Progenitor cell of endocrine pancreas (in vitro differentiated cells): ENCODE measurements at regions not wholly inside any gene's neighbourhood (a gene's known extent, or its start where the extent isn't known, plus 50 kb on each side); places are given as distances from the start of the nearest gene placed in this dataset.
A peak's percentile ranks its signal among the peaks of the same experiment; 100 is the strongest.

Experiments
- DNase-seq: peaks from one replicate; pipeline ENCODE4 v3.0.0; 2021; ENCODE audit warnings: low spot score; ENCODE audit not compliant: unreplicated experiment
- H3K27ac Mint-ChIP-seq: 2 replicates; pipeline ENCODE4 v1.8.0; 2021; ENCODE audit warnings: mild to moderate bottlenecking, moderate library complexity, mixed read lengths
- H3K27me3 Mint-ChIP-seq: 2 replicates; pipeline ENCODE4 v1.8.0; 2021; ENCODE audit warnings: mixed read lengths
- H3K36me3 Mint-ChIP-seq: 2 replicates; pipeline ENCODE4 v1.8.0; 2022; ENCODE audit warnings: mixed read lengths; ENCODE audit not compliant: insufficient read depth
- H3K4me1 Mint-ChIP-seq: 2 replicates; pipeline ENCODE4 v1.8.0; 2021; ENCODE audit warnings: low read depth, mixed read lengths
- H3K4me3 Mint-ChIP-seq: 2 replicates; pipeline ENCODE4 v1.8.0; 2021; ENCODE audit warnings: low read depth, mild to moderate bottlenecking, moderate library complexity, mixed read lengths
- H3K9me3 Mint-ChIP-seq: 2 replicates; pipeline ENCODE4 v1.8.0; 2021; ENCODE audit warnings: low read depth, mixed read lengths
- CTCF ChIP-seq: fragments of 200-600 bp; sonication (generic); IDR thresholded peaks from one replicate; pipeline ENCODE4 v1.5.0; 2021; ENCODE audit warnings: antibody characterized with exemption, mild to moderate bottlenecking; ENCODE audit not compliant: unreplicated experiment

GRCh38 chr10:121308020-121308419 lies 290.2 kb downstream of the FGFR2 start:
- H3K36me3 Mint-ChIP-seq: peaks cover 3% of the 10 kb centered on the region
- H3K27ac Mint-ChIP-seq: no peak overlapping the region
- no peak overlapping the region for H3K4me3 Mint-ChIP-seq
- H3K27me3 Mint-ChIP-seq: no peaks in the 10 kb centered on the region
- no peak for DNase-seq
- H3K4me1 Mint-ChIP-seq: peaks cover 55% of the 10 kb centered on the region
- peaks cover 5% of the 10 kb centered on the region for H3K9me3 Mint-ChIP-seq
- no peak for TF ChIP-seq CTCF

- Mint-ChIP-seq H3K4me3 (no peak overlapping the region), H3K36me3 (peaks cover 3% of the 10 kb centered on the region), H3K4me1 (peaks cover 53% of the 10 kb centered on the region), H3K9me3 (peaks cover 5% of the 10 kb centered on the region), H3K27ac (no peak overlapping the region), H3K27me3 (no peaks in the 10 kb centered on the region)
- DNase-seq: no peak
- TF ChIP-seq CTCF: no peak
Measured at GRCh38 chr10:121309164-121309563, 289.1 kb downstream of the FGFR2 start.

GRCh38 chr10:121310151-121310711 lies 288.0 kb downstream of the FGFR2 start:
- no peak for TF ChIP-seq CTCF
- Mint-ChIP-seq H3K9me3 (peaks cover 5% of the 10 kb centered on the region), H3K4me1 (peaks cover 45% of the 10 kb centered on the region), H3K4me3 (no peak overlapping the region), H3K27ac (peak overlapping the region; percentile 74), H3K27me3 (no peaks in the 10 kb centered on the region), H3K36me3 (peaks cover 3% of the 10 kb centered on the region)
- no peak for DNase-seq

- H3K4me3 Mint-ChIP-seq: no peak overlapping the region
- H3K4me1 Mint-ChIP-seq: peaks cover 48% of the 10 kb centered on the region
- no peak for TF ChIP-seq CTCF
Measured at GRCh38 chr10:121311812-121312443, 286.3 kb downstream of the FGFR2 start.

GRCh38 chr10:121312587-121312986 lies 285.7 kb downstream of the FGFR2 start:
- no peak for DNase-seq
- no peaks in the 10 kb centered on the region for H3K27me3 Mint-ChIP-seq
- H3K36me3 Mint-ChIP-seq: peaks cover 3% of the 10 kb centered on the region
- peaks cover 51% of the 10 kb centered on the region for H3K4me1 Mint-ChIP-seq
- peak overlapping the region; percentile 88 for H3K27ac Mint-ChIP-seq
- H3K9me3 Mint-ChIP-seq: peaks cover 4% of the 10 kb centered on the region
- H3K4me3 Mint-ChIP-seq: no peak overlapping the region
- no peak for TF ChIP-seq CTCF

More at GRCh38 chr10:121311812-121312443, 286.3 kb downstream of the FGFR2 start:
- no peaks in the 10 kb centered on the region for H3K27me3 Mint-ChIP-seq
- peaks cover 3% of the 10 kb centered on the region for H3K36me3 Mint-ChIP-seq
- H3K27ac Mint-ChIP-seq: peak overlapping the region; percentile 56
- no peak for DNase-seq
- peaks cover 5% of the 10 kb centered on the region for H3K9me3 Mint-ChIP-seq
